ACC112 (cell line): ENCODE measurements at regions not wholly inside any gene's neighbourhood (a gene's known extent, or its start where the extent isn't known, plus 50 kb on each side); places are given as distances from the start of the nearest gene placed in this dataset.

Experiments
- H2AFZ ChIP-seq: fragments of 200-600 bp; sonication (generic); one replicate; pipeline ENCODE4 v1.6.0; 2017; ENCODE audit warnings: antibody characterized with exemption, low read length; ENCODE audit not compliant: unreplicated experiment
- H3K27ac ChIP-seq: fragments of 200-600 bp; sonication (generic); 2 replicates; pipeline ENCODE4 v1.5.1; 2014; ENCODE audit warnings: low read depth, mild to moderate bottlenecking, antibody characterized with exemption, low read length, moderate library complexity
- H3K27me3 ChIP-seq: fragments of 200-600 bp; sonication (generic); 2 replicates; pipeline ENCODE4 v1.6.1; 2014; ENCODE audit warnings: mild to moderate bottlenecking, antibody characterized with exemption, low read length, moderate library complexity, mixed read lengths; ENCODE audit not compliant: insufficient read depth
- H3K36me3 ChIP-seq: fragments of 200-600 bp; sonication (generic); 2 replicates; pipeline ENCODE4 v1.6.1; 2016; ENCODE audit warnings: mild to moderate bottlenecking, antibody characterized with exemption, low read length, moderate library complexity, mixed read lengths; ENCODE audit not compliant: insufficient read depth
- H3K4me1 ChIP-seq: fragments of 200-600 bp; sonication (generic); one replicate; pipeline ENCODE4 v1.6.1; 2016; ENCODE audit warnings: low read length, mixed read lengths; ENCODE audit not compliant: insufficient read depth, unreplicated experiment, control insufficient read depth
- H3K4me3 ChIP-seq: fragments of 200-600 bp; sonication (generic); 2 replicates; pipeline ENCODE4 v1.5.1; 2014; ENCODE audit warnings: mild to moderate bottlenecking, low read depth, low read length
- H3K79me2 ChIP-seq: fragments of 200-600 bp; sonication (generic); one replicate; pipeline ENCODE4 v1.6.0; 2016; ENCODE audit warnings: low read length; ENCODE audit not compliant: control insufficient read depth, unreplicated experiment, insufficient read depth

DNA sequence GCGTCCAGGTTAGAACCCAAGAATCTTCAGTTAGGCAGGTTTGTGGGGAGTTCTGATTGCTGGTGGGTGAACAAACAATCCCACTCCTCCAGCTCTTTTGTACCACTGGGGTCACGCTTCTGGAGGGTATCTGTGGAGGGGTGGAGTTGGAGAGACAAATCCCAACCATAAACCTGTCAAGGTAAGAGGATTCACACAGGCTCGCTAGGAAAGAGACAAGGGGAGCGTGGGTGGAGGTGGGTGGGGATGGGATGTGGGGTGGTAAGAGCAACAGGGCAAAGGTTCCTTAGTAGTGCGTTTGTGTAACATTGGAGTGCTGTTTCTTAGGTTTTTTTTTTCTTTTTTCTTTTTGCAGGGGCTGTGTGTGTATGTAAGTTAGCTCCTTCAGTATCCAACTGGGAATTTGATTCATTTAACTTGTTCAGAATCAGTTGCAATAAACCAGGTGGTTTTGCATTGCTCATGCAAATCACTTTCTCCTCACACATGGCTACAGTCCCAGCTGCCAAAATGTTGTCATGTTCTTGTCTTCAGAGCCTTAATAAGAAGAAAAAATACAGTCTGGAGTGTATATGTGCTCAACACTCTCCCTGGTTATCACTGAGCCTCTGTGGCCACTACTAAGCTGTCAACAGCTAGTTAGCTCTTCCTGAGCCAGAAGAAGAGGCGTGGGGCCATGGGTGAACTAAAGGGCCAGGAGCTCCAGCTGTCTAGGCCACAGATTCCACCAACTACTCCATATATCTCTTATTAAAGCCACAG lies 164.0 kb upstream of the RAD23B start:
- H3K4me1 ChIP-seq: no peaks in the 10 kb centered on the region
- no peaks in the 10 kb centered on the region for H3K79me2 ChIP-seq
- no peak overlapping the region for H3K4me3 ChIP-seq
- no peak overlapping the region for H3K27ac ChIP-seq
- no peaks in the 10 kb centered on the region for H3K36me3 ChIP-seq
- no peak overlapping the region for H2AFZ ChIP-seq
- peaks cover 47% of the 10 kb centered on the region for H3K27me3 ChIP-seq

DNA sequence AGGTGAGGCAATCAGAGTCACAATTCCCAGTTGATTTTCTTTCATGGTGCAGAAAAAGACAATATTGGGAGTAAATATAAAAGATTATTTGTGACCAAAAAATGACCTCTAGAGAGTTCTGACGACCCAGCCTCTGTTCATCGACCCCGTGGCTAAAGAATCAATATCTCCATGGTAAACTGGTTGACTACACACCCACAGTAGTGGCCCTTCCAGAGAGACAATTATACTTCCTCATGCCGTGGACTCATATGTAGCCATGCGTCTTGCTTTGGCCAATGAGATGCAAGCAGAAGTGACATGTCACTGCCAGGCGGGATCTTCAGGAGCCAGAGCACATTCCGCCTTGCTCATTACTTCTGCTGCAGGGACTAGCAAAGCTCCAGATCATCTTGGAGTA lies 163.3 kb upstream of the RAD23B start:
- no peaks in the 10 kb centered on the region for H3K36me3 ChIP-seq
- H3K27me3 ChIP-seq: peaks cover 53% of the 10 kb centered on the region
- H2AFZ ChIP-seq: no peak overlapping the region
- H3K27ac ChIP-seq: no peak overlapping the region
- H3K4me1 ChIP-seq: no peaks in the 10 kb centered on the region
- no peak overlapping the region for H3K4me3 ChIP-seq
- no peaks in the 10 kb centered on the region for H3K79me2 ChIP-seq

DNA sequence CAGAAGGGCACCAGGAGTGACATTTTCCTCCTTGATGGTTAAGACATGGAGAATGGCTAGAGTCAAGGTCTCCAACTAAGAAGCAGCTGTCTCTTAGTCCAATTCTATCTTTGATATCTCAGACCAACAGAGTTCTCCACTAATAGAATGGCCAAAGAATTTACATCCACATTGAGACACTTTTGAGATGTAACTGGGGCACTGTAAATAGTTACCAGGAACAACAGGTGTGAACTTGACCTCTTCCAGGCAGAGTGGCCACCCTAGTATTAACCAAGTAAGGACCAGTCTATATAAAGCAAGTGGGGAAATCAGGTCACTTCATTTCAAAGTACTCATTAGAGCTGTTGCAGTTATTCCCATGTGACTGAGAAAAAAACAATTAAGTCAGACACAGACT lies 159.7 kb upstream of the RAD23B start:
- no peak overlapping the region for H3K27ac ChIP-seq
- peaks cover 88% of the 10 kb centered on the region for H3K27me3 ChIP-seq
- H3K79me2 ChIP-seq: no peaks in the 10 kb centered on the region
- no peak overlapping the region for H3K4me3 ChIP-seq
- H3K36me3 ChIP-seq: no peaks in the 10 kb centered on the region
- no peak overlapping the region for H2AFZ ChIP-seq
- no peaks in the 10 kb centered on the region for H3K4me1 ChIP-seq

DNA sequence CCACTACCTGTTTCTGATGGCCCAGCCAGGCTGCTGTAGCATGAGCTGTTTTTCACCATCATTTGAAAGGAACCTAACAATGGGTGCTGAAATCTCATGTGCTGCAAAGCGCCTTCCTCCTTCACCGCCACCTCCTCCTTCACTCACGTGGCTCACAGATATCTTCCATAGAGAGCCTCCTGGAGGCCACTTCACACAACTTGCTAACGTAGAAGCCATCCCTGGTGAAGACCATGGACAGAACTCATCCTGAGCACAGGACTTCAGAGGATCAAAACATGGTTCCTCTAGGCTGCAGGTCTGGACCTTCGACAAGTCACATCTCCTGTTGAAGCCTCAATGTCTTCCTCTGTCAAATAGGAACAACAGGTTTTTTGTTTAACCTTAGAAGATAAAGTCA lies 155.5 kb upstream of the RAD23B start:
- no peaks in the 10 kb centered on the region for H3K79me2 ChIP-seq
- H3K4me1 ChIP-seq: no peaks in the 10 kb centered on the region
- H2AFZ ChIP-seq: no peak overlapping the region
- H3K27me3 ChIP-seq: peaks cover 89% of the 10 kb centered on the region
- H3K4me3 ChIP-seq: no peak overlapping the region
- no peak overlapping the region for H3K27ac ChIP-seq
- H3K36me3 ChIP-seq: no peaks in the 10 kb centered on the region

DNA sequence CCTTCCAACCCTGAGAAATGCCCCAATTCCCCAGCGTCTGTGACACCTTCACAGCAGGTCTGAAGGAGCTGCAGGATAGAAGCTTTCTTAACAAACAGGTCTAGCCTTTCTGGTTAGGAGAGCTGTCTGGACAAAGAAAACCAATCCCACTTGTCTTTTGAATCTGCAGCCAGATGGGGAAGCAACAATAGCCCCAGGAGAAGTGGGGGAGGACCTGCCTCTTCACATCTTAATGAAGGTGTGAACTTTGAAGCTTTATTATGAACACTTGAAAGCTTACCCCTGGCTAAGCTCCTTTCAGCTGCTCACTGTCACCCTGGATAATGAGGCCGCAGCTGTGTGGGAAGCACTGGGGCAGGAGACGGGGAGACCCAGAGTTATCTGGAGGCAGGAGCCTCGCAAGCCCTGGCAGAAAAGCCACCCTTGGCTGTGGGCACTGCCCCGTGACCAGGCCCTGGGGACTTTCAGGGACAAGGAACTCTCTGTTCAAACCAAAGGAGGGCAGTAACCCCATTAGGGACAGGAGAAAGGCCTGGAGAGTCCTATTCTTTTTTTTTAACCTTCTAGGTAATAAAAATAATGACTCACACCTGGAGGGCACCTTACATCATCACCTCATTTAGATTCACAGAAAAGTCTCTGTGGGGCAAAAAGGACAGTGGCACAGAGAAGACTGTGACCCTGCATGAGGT lies 151.8 kb upstream of the RAD23B start:
- no peak overlapping the region for H3K27ac ChIP-seq
- H3K79me2 ChIP-seq: no peaks in the 10 kb centered on the region
- peaks cover 61% of the 10 kb centered on the region for H3K27me3 ChIP-seq
- no peaks in the 10 kb centered on the region for H3K4me1 ChIP-seq
- no peaks in the 10 kb centered on the region for H3K36me3 ChIP-seq
- no peak overlapping the region for H3K4me3 ChIP-seq
- no peak overlapping the region for H2AFZ ChIP-seq

DNA sequence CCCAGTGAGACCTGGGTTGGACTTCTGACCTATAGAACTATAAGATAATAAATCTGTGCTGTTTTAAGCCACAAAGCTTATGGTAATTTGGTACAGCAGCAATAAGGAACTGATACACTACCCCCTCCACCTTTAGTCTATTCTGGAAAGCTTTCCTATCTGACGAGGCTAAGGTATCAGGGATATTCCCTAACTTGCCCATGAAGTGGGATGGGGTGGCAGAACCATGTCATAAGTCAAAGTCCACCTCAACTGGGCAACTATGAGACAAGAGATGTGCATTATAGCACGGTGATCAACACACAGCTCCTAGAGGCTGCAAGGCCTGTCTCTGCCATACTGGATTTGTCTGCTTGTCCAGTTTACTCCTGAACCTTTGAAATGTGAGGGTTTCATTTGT lies 146.8 kb upstream of the RAD23B start:
- Histone ChIP-seq H3K36me3 (no peaks in the 10 kb centered on the region), H3K4me1 (no peaks in the 10 kb centered on the region), H2AFZ (no peak overlapping the region), H3K27ac (no peak overlapping the region), H3K27me3 (peaks cover 47% of the 10 kb centered on the region), H3K79me2 (no peaks in the 10 kb centered on the region), H3K4me3 (no peak overlapping the region)

DNA sequence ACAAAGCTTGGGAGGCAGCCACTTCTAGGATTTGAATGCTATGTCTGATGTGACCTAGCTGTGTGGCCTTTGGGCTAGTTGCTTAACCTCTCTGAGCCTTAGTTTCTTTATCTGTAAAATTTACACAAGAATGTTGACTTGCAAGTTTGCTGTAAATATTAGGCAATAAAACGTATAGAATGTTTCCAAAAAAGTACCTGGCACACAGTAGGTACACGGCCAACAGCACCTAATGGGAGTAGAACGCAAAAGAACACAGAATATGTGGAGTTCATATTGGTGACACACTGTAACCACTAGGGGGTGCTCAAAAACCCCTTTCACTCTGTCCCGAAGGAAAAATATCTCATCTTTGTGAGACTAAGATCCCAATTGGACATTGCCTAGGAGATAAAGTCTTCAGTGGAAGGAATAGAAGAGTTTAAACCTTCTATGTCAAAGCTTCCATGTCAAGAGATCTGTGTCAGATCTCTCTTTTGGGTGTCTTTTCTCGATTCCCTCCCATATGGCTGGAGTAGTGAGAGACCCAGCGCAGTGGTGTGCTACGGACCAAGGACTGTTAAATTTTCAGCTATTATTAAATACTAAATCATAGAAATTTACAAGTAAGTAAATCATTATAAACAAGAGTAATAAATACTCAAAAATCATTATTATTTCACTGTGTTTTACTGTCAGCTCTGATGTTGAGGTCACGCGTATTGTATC lies 145.4 kb upstream of the RAD23B start:
- no peak overlapping the region for H3K4me3 ChIP-seq
- H3K4me1 ChIP-seq: no peaks in the 10 kb centered on the region
- H3K36me3 ChIP-seq: no peaks in the 10 kb centered on the region
- H2AFZ ChIP-seq: no peak overlapping the region
- peaks cover 46% of the 10 kb centered on the region for H3K27me3 ChIP-seq
- H3K79me2 ChIP-seq: no peaks in the 10 kb centered on the region
- H3K27ac ChIP-seq: no peak overlapping the region

DNA sequence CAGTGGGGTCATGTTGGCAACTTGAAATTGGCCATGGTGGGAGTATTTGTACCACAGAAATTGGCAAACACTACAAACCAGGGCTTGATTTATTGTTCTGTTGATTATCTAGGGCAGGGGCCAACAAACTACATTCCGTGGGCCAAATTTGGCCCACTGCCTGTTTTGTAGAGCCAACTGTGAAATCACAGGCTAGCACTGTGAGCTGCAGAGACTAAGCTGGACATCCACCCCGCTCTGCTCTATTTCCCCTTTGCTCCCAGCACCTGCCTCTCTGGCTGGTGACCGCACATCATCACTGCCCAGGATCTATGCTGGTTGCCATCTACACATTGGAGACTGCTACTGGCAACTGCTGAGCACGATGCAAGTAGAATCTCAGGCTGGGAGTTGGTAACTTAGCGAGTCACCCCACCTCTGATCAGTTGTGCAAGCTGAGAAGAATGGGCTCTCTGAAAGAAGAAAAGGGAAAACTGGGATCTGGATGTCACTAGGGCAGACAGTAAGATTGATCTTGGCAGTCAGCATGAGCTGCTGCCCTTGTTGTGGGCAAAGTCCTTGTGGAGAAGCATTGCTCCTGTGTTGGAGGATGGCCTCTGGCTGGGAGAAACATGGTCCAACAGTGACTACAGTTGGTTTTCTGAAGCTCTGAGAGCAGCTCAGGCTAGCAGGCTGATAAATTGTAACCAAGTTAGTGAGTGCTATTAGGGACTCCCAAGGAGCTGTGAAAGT lies 144.7 kb upstream of the RAD23B start:
- H3K79me2 ChIP-seq: no peaks in the 10 kb centered on the region
- H2AFZ ChIP-seq: no peak overlapping the region
- no peak overlapping the region for H3K4me3 ChIP-seq
- peaks cover 45% of the 10 kb centered on the region for H3K27me3 ChIP-seq
- no peaks in the 10 kb centered on the region for H3K36me3 ChIP-seq
- no peaks in the 10 kb centered on the region for H3K4me1 ChIP-seq
- H3K27ac ChIP-seq: no peak overlapping the region

DNA sequence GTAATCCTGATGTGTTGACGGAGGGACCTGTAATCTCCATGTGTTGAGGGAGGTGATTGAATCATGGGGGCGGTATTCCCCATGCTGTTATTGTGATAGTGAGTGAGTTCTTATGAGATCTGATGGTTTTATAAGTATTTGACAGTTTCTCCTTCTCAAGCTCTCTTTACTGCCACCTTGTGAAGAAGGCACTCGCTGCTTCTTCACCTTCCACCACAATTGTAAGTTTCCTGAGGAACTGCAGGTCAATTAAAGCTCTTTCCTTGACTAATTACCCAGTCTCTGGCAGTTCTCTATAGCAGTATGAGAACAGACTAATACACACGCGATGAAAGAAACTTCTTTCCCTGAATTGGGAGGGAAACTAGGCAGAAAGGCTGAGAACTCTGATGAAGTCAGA lies 141.1 kb upstream of the RAD23B start:
- Histone ChIP-seq H3K4me3 (no peak overlapping the region), H3K27me3 (peaks cover 72% of the 10 kb centered on the region), H3K36me3 (no peaks in the 10 kb centered on the region), H3K79me2 (no peaks in the 10 kb centered on the region), H3K27ac (no peak overlapping the region), H3K4me1 (no peaks in the 10 kb centered on the region), H2AFZ (no peak overlapping the region)

DNA sequence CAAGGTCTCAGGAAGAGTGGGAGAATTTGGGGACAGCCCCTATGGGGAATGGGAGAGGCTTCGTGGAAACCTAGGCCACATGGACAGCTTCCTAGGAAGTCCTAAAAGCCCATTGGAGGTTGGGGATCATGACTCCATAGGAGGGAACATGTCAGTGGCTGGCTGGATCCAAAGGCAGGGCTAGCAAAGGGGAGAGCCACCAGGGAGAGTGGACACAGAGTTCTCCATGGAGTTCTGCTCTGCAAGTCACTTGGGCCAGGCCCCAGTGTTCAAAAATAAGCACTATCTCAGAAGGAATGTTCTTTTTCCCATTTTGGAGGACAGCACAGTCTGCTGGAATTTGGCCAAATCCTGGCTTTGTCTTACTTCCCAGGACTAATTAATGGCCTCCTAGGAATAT lies 140.6 kb upstream of the RAD23B start:
- H3K4me3 ChIP-seq: no peak overlapping the region
- no peaks in the 10 kb centered on the region for H3K79me2 ChIP-seq
- no peaks in the 10 kb centered on the region for H3K4me1 ChIP-seq
- no peaks in the 10 kb centered on the region for H3K36me3 ChIP-seq
- peaks cover 77% of the 10 kb centered on the region for H3K27me3 ChIP-seq
- no peak overlapping the region for H2AFZ ChIP-seq
- no peak overlapping the region for H3K27ac ChIP-seq
